LoVo (cell line): ENCODE measurements at regions not wholly inside any gene's neighbourhood (a gene's known extent, or its start where the extent isn't known, plus 50 kb on each side); places are given as distances from the start of the nearest gene placed in this dataset.

Experiments
- DNase-seq: peaks from one replicate; pipeline ENCODE4 v3.0.0-alpha.2; 2016; ENCODE audit warnings: low spot score

DNA sequence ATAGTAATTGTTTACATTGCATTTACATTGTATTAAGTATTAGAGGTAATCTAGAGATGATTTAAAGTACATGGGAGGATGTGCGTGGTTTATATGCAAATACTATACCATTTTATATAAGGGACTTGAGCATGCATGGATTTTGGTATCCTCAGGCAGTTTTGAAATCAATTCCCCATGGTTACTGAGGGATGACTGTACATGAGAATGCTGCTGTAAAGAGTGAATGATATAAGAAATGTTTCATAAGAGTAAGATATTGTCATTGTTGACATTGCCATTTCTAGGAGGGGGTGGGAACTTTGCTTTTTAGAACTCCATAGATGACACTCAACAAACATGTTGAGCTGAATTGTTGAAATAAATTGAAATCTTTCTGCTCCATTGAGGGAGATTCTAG, 185.0 kb downstream of the SEMA6A start:
- no peak for DNase-seq

DNA sequence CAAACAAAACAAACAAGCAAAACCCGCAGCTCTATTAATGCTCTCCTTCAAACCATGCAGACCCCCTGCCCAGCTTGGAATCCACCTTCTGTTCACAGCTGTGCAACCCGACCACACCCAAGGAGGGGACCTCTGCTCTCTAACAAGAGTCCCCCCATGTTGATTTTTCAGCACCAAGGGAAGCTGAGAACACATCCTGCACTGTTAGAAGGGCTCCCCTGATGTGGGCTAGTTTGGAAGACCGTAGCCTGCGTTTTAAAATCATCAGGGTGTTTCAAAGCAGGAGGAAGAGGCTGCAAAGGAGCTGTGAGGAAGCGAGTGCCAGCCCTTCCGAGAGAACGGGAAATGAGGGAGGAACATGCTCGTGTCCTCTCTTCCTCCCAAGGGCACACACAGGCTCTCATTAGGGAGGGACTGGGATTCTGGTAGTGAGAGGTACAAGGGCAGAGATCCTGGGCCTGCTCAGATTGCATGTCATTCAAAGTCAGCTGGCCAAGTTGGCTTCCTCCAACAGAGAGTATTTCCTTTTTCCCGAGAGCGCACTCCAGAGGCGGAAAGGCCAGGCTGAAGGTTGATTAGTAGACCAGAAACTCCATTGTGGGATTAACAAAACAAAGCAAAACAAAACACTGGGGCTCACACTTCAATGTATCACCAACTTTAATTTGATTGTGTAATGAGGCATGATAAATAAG, 185.9 kb downstream of the SEMA6A start:
- no peak for DNase-seq

DNA sequence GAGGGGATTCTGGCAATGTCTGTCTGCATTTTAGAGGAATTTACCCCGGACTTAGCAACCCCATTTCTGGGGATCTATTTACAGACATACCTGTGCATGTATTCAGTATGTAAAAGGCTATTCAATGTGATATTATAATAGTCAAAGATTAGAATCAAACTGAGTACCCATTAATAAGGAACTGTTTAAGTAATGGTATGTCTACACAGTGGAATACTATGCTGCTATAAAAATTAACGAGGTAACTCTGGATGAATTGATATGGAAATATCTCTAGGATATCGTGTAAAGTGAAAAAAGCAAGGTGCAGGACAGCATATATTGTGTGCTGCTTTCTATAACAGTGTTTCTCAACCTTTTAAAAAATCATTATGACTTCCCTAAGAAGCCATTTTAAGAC, 186.9 kb downstream of the SEMA6A start:
- DNase-seq = no peak

DNA sequence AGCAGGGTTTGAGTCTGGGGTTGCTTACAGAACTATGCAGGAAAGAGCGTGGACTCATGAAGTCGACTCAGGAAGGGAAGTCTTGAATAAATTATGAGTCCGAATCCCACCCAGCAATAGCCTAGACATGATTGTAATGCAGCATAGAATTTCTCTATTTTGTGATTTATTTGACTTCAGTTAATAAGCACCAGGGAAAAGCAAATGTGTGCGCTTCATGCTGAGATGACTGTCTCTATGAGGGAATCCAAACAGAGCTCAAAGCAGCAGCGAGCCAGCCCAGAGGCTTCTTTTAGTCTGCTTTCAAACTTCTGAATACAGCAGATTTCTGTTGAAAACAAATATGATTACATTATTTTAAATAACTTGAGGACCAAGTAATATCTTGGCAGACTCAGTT, 188.0 kb downstream of the SEMA6A start:
- no peak for DNase-seq

DNA sequence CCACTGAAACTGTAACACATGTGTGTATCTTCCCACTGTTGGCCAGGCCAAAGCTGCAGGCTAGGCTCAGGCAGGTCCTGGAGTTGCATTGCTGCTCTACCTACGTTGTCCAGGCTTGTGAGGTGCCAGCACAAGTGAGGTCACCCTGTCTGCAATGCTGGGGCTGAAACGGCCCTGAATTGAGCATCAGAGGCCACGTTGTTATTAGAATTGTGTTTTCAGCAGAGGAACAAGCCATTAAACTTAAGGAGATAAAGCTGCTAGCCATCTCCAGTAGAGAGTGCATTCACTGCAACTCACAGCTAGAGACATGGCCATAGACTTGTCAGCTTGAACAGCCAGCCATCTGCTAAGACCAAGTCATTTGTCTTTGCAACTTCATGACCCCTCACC, 191.8 kb downstream of the SEMA6A start:
- DNase-seq = no peak

DNA sequence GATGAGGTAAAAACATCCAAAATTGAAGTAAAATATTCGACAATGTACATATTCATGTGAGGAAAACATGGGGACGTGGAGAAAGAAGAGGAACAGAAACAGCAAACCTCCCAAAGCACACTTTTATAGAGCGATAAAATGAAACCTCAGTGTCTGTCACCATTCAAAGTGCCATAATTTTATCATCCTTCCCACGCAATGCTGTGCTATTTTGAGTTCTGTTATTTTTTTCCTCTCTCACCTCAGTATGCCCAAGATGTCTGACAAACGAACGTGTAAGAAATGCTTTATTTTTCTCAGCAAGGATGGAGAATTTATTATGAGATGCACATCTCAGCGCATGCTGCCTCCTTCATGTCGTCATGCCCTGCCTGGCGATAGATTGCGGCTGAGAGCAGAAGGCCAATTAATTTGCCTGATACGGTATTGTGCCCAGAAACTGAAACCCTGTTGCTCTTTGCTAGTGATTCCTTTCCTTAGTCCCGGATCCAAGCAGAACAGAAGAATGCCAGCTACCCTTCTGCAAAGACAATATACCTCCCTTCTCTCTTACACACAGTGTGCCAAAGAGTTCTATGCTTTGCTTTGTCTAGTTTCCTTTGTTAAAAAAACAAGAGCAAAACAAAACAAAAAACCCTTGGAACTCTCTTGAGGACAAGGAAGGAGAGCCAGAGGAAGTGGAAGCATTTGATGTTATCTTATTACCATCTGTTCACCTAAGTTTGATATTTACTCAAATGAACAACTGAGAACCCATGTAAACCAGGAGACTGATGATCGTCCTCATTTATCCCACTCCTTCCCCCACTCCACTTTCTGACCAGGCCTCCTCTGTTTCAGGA, 192.4 kb downstream of the SEMA6A start:
- DNase-seq = no peak

DNA sequence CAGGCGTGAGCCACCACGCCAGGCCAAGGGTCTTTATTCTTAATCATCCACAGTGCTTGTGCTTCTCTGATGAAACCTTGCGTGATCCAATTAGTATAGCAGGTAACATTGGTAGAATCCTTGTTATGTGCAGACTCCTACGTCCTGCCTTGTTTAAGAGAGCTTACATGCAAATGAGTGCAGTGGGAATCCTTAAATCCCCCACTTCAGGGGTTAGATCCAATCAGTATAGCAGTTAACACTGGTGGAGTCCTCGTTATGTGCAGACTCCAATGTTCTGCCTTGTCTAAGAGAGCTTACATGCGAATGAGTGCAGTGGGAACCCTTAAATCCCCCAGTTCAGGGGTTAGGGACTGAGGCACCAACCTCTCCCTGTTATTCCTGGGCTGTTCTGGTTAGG, 193.4 kb downstream of the SEMA6A start:
- no peak for DNase-seq

DNA sequence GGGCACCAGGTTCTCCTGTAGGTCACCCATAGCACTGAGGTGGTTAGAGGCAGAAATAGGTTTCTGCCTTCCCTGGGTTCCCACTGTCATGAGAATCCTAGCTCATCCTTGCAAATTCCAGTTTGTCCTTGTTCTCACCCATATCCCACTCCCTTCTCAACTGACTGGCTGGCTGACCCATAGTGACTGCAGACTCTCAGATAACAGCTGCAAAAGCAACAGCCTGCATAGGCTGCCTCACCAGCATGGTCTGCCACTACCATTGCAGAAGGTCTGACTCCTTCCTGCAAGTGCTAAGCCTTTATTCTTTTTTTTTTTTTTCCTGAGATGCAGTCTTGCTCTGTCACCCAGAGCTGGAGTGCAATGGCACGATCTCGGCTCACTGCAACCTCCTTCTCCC, 194.0 kb downstream of the SEMA6A start:
- no peak for DNase-seq

DNA sequence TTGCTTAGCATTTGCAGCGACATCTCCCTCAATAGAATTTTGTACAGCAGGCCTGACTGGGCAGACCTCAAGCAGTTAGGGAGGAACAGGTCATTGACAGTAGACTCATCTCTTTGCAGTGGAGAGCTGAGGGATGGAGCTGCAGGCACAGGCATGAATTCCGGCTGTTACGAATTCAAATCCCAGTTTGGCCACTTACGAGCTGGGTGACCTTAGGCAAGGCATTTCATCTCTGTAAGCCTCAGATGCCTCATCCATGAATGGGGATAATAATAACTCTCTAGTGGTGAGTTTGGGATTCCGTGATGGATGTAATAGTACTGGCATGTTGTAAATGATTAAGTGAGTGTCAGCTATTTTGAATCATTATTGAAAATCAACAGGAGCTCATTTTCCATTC, 195.3 kb downstream of the SEMA6A start:
- DNase-seq = no peak

DNA sequence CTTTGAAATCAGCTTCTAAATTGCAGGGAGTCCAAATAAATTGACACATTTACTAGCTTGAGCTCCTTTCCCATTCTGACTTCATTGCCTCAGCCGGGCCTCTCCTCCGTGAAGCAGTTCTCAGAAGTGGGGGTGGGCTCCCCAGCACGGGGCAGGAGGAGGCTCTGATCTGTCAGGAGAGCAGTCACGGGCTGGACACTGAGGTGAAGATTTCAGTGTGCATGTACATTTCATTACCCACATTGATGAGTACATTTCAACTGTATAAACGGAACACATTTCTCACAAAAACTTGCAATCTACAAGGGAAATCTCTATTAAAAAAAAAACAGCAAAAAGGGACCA, 195.9 kb downstream of the SEMA6A start:
- DNase-seq = no peak

DNA sequence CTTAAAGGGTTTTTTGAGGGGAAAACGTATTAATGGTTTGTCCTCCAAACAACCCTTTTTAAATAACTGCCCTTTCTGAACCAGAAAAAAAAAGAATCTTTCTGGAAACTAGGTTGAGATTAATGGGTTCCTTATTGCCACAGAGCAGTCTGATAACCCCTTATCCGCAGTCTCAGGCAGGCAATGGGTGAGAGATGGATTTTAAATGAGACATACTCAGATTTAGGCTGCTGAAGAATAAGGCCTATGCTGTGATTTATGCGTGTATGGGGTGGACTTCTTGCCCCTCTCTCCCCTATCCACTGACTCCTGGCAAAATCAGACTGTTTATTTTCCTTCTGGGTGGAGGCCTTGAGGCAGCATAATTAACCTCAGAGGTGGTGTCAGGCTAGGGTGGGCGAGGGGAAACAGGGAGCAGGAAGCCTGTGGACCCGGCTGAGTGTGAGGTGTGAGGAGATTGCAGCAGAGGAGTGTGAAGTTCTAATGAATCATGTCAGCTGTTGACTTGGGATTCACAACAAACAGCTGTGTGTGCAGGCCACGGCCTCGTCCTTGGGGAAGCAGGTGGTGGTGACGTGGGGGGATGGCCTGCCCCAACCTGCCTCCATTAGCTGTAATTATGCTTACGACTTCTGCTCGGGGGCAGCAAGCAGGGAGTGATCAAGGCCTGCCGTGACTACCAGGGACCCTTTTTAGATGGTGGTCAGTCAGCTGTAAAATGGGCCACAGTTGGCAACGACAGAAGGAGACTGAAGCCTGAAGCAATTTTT, 196.4 kb downstream of the SEMA6A start:
- no peak for DNase-seq

DNA sequence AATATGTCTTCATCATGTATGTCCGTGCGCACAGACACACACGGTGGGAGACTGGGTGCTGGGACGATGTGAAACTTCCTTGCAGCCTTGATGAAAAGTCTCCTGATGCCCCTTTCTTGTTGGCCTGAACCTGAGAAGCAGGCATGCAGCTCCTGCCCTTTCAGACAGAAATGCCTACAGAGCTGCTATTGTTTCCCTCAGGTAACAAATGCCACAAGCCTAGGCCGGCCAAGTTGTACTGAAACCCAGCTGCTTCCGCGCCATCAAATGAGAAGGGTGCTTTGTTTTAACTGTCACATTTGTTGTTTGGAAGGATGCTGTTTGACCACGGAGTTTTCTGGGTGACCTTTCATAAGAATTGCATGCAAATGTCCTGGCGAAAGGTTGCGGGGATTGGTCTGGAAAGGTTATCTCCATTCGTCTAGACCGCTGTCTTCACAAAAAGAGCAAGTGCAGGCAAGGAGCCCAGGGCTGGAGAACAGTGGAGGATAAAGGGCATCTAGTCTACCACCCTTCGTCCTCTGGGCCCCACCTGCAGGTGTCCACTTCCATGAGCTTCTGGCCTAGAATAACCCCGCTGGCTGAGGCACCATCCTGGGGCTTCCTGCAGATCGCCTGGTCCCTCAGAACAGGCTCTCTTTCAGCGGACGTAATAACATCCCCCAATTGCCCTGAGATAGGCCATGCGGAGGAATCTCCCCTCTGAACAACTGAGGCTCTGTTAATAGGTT, 197.2 kb downstream of the SEMA6A start:
- no peak for DNase-seq

DNA sequence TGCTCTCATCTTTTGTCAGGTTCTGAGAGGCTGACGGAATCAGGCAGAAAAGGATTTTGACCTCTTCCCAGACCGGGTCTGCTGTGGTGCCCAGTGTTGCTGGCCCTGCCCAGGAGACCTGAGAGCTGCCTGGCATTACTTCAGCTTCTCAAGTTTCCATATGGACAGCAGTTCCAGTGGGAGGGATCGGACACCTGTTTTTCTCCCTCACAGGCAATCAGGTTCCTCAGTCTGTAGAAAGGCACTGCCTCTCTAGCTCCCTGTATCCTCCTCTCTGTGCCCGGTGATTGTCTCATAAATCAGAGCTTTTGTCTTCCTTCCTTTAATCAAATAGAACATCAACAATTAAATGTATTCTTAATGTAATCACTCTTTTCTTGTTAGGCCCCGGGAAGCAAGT, 198.7 kb downstream of the SEMA6A start:
- no peak for DNase-seq

DNA sequence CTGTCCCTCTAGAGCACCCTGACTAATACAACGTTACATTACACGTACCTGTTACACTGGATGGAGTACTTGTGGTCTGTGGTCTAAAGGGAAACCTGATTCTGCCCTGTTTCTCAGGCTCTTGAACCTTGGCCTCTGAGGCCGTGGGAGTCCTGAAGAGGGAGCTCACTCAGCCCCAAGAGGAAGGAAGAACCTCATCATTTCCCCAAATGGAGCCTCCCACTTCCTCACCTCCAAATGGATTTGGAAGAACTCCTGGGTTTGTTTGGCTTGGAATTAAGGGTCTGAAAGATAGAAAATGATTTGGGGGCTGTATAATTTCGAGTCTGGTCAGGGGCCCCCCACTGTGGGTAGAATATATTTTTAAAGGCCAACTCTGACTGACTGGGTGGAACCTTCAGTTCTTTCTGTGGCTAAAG, 200.2 kb downstream of the SEMA6A start:
- no peak for DNase-seq

DNA sequence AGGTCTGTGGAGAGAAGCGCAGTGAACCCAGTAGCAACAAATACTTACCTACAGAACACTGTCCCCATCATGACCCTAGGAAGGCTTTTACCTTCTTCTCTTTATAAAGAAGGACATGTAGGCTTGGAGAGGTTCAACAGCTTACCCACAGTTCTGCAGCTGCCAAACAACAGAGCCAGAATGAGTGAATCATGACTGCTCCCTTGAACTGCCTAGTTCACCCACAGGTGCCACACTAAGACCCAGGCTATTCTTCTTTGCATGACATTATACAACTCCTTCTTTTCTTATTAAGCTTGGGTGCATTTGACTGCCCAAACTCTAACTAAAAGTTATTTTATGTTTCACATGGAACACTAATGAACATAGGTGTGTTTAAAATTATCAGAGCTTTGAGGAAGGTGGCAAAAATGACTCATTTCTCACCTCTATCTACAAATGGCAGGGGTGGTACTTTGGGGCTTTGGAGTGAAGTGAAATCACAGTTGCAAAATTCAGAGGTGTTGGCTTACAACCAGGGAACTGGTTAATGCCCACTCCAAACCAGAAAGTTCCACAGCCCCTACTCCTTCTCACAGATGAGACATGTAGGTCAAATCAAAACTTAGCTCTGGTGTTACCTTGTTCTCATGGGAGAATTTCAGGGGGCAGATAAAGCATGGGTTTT, 201.6 kb downstream of the SEMA6A start:
- DNase-seq = no peak

DNA sequence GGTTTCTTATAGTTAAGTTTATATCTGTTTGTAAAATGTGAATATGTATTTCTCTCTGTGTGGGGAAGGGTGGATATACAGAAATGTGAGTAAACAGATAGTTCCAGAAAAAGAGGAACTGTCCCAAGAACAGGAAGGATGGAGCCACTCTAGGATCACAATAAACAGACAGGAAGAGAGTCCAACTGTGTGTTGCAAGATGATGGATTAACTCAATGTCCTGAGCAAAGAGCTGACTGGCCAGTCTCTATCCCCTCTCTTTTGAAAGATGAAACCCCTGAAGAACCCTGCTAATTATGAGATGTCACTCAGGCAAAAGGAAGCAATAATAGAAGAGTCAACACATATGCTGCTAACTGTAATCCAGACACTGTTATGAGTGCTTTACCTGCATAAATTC, 202.7 kb downstream of the SEMA6A start:
- no peak for DNase-seq

DNA sequence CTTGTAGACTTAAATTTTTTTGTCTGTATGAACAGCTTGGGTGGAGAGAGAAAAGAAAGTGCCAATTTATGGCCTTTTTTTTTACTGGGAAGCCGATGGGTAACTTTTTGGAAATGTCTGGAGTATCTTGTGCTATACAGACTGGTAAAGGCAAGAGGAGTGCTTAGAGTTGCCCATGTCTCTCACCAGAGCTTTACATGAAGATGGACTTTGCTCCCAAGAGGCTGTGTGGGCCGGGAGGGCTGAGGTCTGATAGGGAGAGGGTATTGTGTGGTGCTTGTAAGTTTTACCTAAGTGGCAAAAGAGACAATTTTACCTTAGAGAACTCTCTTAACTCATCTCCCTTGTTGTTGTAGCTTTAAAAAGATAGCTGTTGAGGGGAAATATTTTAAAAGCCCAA, 203.2 kb downstream of the SEMA6A start:
- DNase-seq = peak; percentile 14

DNA sequence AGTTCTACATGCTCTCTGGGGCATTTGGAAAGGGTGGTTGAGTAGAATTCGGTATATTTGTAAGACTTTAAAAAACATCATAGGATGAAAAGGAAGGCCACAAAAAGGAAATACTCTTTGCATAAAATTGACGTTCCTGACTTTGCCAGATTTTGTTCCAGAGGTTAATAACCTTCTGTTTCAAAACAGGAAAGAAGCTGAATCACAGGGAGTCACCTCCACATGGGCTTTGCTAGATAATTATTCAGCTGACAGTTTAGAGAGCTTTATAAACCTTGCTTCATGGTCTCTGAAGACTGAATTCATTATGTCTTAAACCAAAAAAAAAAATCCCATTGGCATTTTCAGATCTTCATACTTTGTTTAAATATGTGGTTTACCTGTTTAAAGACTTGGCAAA, 203.7 kb downstream of the SEMA6A start:
- DNase-seq = no peak

DNA sequence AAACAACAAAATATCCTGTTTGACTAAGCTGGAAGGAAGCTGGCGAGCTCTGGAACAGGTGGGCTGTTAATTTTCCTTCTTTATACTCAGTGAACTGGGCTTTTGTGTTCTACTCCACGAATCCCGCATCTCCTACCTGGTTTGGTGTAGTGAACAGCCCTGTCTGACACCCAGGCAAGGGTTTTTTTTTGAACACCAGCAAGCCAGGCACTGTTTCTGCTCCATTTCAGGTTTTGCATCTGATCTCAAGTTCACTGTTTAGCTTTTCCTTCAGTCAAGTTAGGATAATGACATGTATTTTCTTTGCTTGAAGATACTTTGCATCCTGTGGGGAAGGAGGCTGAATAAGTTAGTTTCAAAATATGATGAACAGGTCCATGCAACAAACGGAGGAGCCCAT, 204.5 kb downstream of the SEMA6A start:
- no peak for DNase-seq

DNA sequence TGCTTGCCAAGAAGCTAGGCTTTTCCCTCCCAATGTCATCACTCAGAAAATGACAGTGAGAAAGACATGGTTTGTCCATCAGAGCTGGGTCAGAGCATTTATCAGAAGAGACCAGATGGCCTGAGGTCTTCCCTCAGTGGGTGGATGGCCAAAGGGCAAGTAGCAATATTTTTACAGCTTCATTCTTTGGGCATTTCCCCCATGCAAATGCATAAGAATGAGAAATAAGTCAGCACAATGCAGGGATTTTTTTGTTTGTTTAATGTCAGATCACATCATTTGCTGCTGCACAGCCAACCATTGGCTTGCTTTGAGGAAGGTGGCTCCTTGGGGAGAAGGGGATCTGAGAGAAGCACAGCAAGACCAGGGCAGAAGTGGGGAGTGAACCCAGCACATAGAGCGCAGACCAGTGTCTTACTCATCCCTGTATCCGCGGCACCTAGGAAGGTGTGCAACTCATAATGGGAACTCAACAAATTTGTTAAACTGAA, 209.6 kb downstream of the SEMA6A start:
- no peak for DNase-seq

DNA sequence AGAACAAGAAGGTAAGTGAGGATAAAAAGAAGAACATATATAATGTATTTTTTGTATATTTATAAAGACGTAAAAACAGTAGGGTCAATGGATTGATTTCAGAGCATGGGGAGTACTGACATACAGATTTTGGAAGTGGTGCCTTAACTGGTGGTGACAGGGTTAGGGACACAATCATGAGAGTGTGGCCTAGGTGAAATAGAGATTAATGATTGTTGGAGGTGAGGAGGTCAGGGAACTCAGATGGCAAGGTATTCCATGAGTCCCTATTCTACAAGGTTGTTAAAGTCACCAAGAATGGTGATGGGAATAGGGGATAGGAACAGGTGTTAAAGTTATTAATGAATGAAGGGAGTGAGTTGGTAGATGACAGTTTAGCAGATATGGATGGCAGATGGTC, 210.8 kb downstream of the SEMA6A start:
- no peak for DNase-seq
